Mononuclear cell (primary cell): ENCODE measurements at regions not wholly inside any gene's neighbourhood (a gene's known extent, or its start where the extent isn't known, plus 50 kb on each side); places are given as distances from the start of the nearest gene placed in this dataset.
A peak's percentile ranks its signal among the peaks of the same experiment; 100 is the strongest.
"Not testable (repeated sequence)": the region's sequence is repeated elsewhere in the genome, so short reads cannot be mapped to it uniquely, and the experiment has no call there.

Experiments
- H3K27me3 ChIP-seq: 2 replicates; pipeline ENCODE4 v1.6.0; 2011; ENCODE audit warnings: low read length, control low read depth; ENCODE audit not compliant: insufficient read depth
- H3K4me1 ChIP-seq: 2 replicates; pipeline ENCODE4 v1.5.1; 2011; ENCODE audit warnings: mild to moderate bottlenecking, low read length, control low read depth; ENCODE audit not compliant: insufficient read depth
- H3K4me3 ChIP-seq: 2 replicates; pipeline ENCODE4 v1.5.1; 2011; ENCODE audit warnings: mild to moderate bottlenecking, low read length, moderate library complexity
- H3K9me3 ChIP-seq: 2 replicates; pipeline ENCODE4 v1.5.1; 2011; ENCODE audit warnings: low read depth, mild to moderate bottlenecking, control low read depth, low read length

DNA sequence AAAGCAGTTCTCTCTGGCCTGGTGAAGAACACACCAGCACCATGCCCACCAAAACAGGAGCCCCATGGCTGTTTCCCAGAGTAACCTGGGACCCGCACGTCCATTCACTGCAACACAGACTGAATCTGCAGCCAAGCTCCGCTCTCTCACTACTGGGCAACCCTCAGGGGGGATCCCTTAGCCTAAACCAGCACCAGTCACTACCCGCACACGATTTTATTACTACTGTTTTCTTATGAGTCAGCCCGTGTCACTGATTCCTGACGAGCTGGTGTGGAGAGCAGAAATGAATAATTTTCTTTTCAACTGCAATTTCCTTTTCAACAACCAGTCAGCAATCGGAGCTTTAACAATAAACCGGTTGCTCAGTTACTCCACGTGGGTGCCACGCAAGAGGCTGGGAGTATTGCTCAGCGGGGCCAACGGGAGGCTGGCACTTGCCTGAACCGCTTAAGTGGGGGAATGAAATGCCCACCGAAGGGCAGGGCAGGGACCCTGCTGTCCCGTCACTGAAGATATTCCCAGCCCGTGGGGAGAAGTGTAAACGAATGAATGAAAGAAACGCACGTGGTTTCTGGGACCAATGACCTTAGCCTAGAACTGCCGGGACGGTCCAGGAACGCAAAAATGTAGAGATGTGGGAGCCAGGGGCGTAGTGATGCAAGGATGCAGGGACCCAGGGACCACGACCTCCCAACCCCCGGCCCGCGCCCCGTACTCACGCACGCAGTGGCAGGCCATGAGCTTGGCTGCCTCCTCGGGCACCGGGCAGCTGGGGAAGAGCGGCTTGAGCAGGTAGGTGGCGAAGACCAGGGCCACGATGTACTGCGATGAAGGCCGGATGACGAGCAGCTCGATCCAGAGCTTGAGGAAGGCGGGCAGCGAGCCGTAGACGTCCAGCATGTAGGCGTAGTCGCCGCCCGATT is 50.4 kb upstream of the SPN start:
- H3K4me3 ChIP-seq: peak overlapping the region; percentile 45
- H3K27me3 ChIP-seq, H3K9me3 ChIP-seq: not testable (repeated sequence)
- H3K4me1 ChIP-seq: peaks cover 14% of the 10 kb centered on the region
